GM12878 (cell line): ENCODE measurements at regions not wholly inside any gene's neighbourhood (a gene's known extent, or its start where the extent isn't known, plus 50 kb on each side); places are given as distances from the start of the nearest gene placed in this dataset.

Experiments used
- ATAC-seq: fragments of 200-7000 bp; cut with Tn5 transposase; 3 replicates; pipeline ENCODE4 v1.9.1; 2020; ENCODE audit warnings: mild to moderate bottlenecking, moderate library complexity
- BruUV-seq: library from RNA; stranded (reverse); fragments of 400-500 nt; replicated peaks from 2 replicates; lab custom pipeline; 2021; lab: Mats Ljungman, UMichigan
- CTCF ChIA-PET: fragments of 300-600 bp; sonication (Branson Sonifier 250); formaldehyde crosslinking; extraction: SDS; loops from one replicate; lab custom pipeline; 2021; ENCODE audit warnings: inconsistent platforms; lab: Yijun Ruan, JAX
- POLR2A ChIA-PET: fragments of 350-600 bp; formaldehyde crosslinking; extraction: SDS; loops from one replicate; lab custom pipeline; 2021; ENCODE audit warnings: inconsistent platforms; lab: Charles Lee
- RAD21 ChIA-PET: fragments of 300-600 bp; sonication (Branson Sonifier 250); formaldehyde crosslinking; loops from one replicate; lab custom pipeline; 2023; ENCODE audit warnings: antibody characterized with exemption; ENCODE audit not compliant: unreplicated experiment; lab: Charles Lee
- SMC1A ChIA-PET: fragments of 300-600 bp; sonication (Branson Sonifier 250); formaldehyde crosslinking; loops from one replicate; lab custom pipeline; 2023; ENCODE audit not compliant: unreplicated experiment, uncharacterized antibody; lab: Charles Lee
- DNase-seq: peaks from one replicate; pipeline ENCODE4 v3.0.0-alpha.2; 2011; ENCODE audit warnings: low read depth, low spot score
- FAIRE-seq: peaks from 3 replicates; lab custom pipeline; 2011; peaks lifted over from hg19 to GRCh38; lab: Jason Lieb, UNC
- H2AFZ ChIP-seq: 2 replicates; pipeline ENCODE4 v1.6.0; 2011; ENCODE audit warnings: low read depth, low read length, control low read depth; ENCODE audit not compliant: control insufficient read depth
- H3K27ac ChIP-seq: 2 replicates; pipeline ENCODE4 v1.5.1; 2011; ENCODE audit warnings: control low read depth; ENCODE audit not compliant: control insufficient read depth, insufficient read depth
- H3K27me3 ChIP-seq, 2 experiments: replicated peaks in 1 of 2; 2 replicates each; pipeline versions ENCODE4 v1.6.0 to v1.6.1; 2011; ENCODE audit warnings: low read length in 1 of 2; ENCODE audit not compliant: control insufficient read depth in 2 of 2, insufficient read depth in 2 of 2
- H3K36me3 ChIP-seq, 2 experiments: 2 replicates each; pipeline ENCODE4 v1.5.1; 2011; ENCODE audit warnings: low read length in 1 of 2; ENCODE audit not compliant: control insufficient read depth in 2 of 2, insufficient read depth in 2 of 2
- H3K4me1 ChIP-seq: 2 replicates; pipeline ENCODE4 v1.6.1; 2011; ENCODE audit warnings: mild to moderate bottlenecking, low read length, moderate library complexity, mixed read lengths; ENCODE audit not compliant: control insufficient read depth, insufficient read depth
- H3K4me2 ChIP-seq: 2 replicates; pipeline ENCODE4 v1.6.0; 2011; ENCODE audit warnings: control low read depth; ENCODE audit not compliant: control insufficient read depth, insufficient read depth
- H3K4me3 ChIP-seq: fragments of 200-600 bp; sonication (generic); 2 replicates; pipeline ENCODE4 v1.5.1; 2016
- H3K79me2 ChIP-seq: 2 replicates; pipeline ENCODE4 v1.6.0; 2011; ENCODE audit warnings: low read length; ENCODE audit not compliant: control insufficient read depth, insufficient read depth
- H3K9ac ChIP-seq: 2 replicates; pipeline ENCODE4 v1.8.0; 2011; ENCODE audit warnings: low read length, control low read depth, mixed read lengths; ENCODE audit not compliant: control insufficient read depth, insufficient read depth
- H3K9me3 ChIP-seq: replicated peaks from 3 replicates; pipeline ENCODE4 v1.5.1; 2011; ENCODE audit warnings: mild to moderate bottlenecking, low read length; ENCODE audit not compliant: control insufficient read depth, insufficient read depth
- H4K20me1 ChIP-seq: 2 replicates; pipeline ENCODE4 v1.6.0; 2011; ENCODE audit not compliant: control insufficient read depth, insufficient read depth
- BMI1 ChIP-seq: fragments of 450-650 bp; IDR thresholded peaks from 2 replicates; pipeline ENCODE4 v1.6.1; 2016; ENCODE audit warnings: mild to moderate bottlenecking, moderate library complexity, borderline replicate concordance
- NFYA ChIP-seq: IDR thresholded peaks from 2 replicates; pipeline ENCODE4 v1.6.1; 2011; ENCODE audit warnings: low read depth, mild to moderate bottlenecking, low read length, improper control_type of control experiment, borderline replicate concordance
- ZBED1 ChIP-seq: IDR thresholded peaks from 2 replicates; pipeline ENCODE4 v1.6.1; 2016; ENCODE audit warnings: borderline replicate concordance
- ZNF622 ChIP-seq: fragments of 450-650 bp; IDR thresholded peaks from 2 replicates; pipeline ENCODE4 v1.6.1; 2017; ENCODE audit warnings: mild to moderate bottlenecking, inconsistent platforms
- WGBS: methylation state at CpG from one replicate; pipeline ENCODE4 v1.1.6; 2016; ENCODE audit warnings: low lambda C conversion rate; ENCODE audit not compliant: insufficient replicate concordance, insufficient coverage; ENCODE audit errors: missing lambda C conversion rate; 5-methylcytosine and 5-hydroxymethylcytosine counted together
- in situ Hi-C: fragments of 300-500 bp; cut with MboI; formaldehyde crosslinking; loops from 9 replicates; pipeline ENCODE4 v1.14.3; 2018; ENCODE audit warnings: mixed read lengths
- intact Hi-C: fragments of 100-400 bp; cut with micrococcal nuclease; formaldehyde crosslinking; loops from one replicate; pipeline ENCODE4 v1.14.2; 2022; ENCODE audit not compliant: unreplicated experiment
- TF ChIP-seq, protein P1 (sequence below): fragments of 450-650 bp; IDR thresholded peaks from 2 replicates; pipeline ENCODE4 v1.6.1; 2017; ENCODE audit warnings: mild to moderate bottlenecking, moderate library complexity

DNA sequence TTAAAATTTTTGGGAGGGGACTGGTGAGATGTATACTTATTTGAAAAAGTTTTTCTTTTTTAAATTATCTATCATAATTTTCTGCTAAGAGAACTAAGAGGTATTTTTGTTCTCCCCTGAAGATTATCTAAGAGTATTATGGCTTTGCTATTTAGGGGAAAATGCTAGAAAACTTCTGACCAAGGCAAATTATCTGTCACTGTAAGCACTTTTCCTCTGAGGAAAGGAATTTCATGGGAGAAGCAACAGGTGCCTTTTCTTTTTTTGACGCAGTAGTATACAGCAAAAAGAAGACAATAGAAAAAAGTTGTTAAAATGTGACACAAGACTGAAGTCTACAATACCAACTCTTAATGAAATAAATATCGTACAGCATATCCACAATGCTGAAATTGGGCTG, 201.6 kb upstream of the NANOGP8 start:
- DNase-seq (no peak), ATAC-seq (no peak), FAIRE-seq (no peak)
- Histone ChIP-seq H3K9me3 (no peaks in the 10 kb centered on the region), H4K20me1 (no peaks in the 10 kb centered on the region), H3K4me2 (no peak overlapping the region), H3K79me2 (no peaks in the 10 kb centered on the region), H3K9ac (no peak overlapping the region), H3K4me3 (no peak overlapping the region), H3K4me1 (no peaks in the 10 kb centered on the region), H3K27me3 (no peaks in the 10 kb centered on the region), H3K36me3 (no peaks in the 10 kb centered on the region), H2AFZ (no peak overlapping the region), H3K27ac (no peak overlapping the region)
- ChIA-PET SMC1A (interaction anchor here (0.9 kb wide), 1 partner anchor 158 kb away, joined by 3 read pairs; no protein-coding TSS in a partner anchor), POLR2A (no interaction called here), CTCF (interaction anchor here (1.5 to 6.0 kb wide), 2 partner anchors 158 kb away, joined by 15 to 199 read pairs; no protein-coding TSS in a partner anchor), RAD21 (no interaction called here)
- TF ChIP-seq ZBED1, result no peak
- TF ChIP-seq, protein P1, sequence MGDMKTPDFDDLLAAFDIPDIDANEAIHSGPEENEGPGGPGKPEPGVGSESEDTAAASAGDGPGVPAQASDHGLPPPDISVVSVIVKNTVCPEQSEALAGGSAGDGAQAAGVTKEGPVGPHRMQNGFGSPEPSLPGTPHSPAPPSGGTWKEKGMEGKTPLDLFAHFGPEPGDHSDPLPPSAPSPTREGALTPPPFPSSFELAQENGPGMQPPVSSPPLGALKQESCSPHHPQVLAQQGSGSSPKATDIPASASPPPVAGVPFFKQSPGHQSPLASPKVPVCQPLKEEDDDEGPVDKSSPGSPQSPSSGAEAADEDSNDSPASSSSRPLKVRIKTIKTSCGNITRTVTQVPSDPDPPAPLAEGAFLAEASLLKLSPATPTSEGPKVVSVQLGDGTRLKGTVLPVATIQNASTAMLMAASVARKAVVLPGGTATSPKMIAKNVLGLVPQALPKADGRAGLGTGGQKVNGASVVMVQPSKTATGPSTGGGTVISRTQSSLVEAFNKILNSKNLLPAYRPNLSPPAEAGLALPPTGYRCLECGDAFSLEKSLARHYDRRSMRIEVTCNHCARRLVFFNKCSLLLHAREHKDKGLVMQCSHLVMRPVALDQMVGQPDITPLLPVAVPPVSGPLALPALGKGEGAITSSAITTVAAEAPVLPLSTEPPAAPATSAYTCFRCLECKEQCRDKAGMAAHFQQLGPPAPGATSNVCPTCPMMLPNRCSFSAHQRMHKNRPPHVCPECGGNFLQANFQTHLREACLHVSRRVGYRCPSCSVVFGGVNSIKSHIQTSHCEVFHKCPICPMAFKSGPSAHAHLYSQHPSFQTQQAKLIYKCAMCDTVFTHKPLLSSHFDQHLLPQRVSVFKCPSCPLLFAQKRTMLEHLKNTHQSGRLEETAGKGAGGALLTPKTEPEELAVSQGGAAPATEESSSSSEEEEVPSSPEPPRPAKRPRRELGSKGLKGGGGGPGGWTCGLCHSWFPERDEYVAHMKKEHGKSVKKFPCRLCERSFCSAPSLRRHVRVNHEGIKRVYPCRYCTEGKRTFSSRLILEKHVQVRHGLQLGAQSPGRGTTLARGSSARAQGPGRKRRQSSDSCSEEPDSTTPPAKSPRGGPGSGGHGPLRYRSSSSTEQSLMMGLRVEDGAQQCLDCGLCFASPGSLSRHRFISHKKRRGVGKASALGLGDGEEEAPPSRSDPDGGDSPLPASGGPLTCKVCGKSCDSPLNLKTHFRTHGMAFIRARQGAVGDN, result no peak
- TF ChIP-seq NFYA, result no peak
- TF ChIP-seq ZNF622, result no peak
- no peak for TF ChIP-seq BMI1
- intact Hi-C loops (no loop called here), in situ Hi-C loops (loop anchor here (5.0 kb wide), 1 partner anchor 161 kb away; no protein-coding TSS in a partner anchor)
- BruUV-seq, result no TSS peak
- 40% methylated on average over 2 of the region's 2 CpGs for WGBS
